NCI-H524 (cell line): ENCODE measurements at regions not wholly inside any gene's neighbourhood (a gene's known extent, or its start where the extent isn't known, plus 50 kb on each side); places are given as distances from the start of the nearest gene placed in this dataset.

Source experiments
- DNase-seq, 2 experiments: peaks; one replicate each; lab custom pipeline; 2025; lab: John Stamatoyannopoulos, UW

DNA sequence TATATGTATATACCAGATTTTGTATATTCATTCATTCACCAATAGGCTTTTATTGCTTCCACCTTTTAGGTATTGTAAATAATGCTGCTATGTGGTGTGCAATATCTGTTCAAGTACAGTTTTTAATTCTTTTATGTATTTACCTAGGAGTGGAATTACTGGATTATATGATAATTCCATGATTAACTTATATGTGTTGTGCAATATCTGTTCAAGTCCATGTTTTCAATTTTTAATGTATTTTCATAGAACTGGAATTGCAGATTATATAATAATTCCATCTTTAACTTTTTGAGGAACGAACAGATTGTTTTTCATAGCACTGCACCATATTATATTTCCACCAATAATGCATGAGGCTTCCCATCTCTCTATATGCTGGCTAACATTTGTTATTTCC is 50.6 kb upstream of the L3MBTL4 start:
- DNase-seq, result no peak

DNA sequence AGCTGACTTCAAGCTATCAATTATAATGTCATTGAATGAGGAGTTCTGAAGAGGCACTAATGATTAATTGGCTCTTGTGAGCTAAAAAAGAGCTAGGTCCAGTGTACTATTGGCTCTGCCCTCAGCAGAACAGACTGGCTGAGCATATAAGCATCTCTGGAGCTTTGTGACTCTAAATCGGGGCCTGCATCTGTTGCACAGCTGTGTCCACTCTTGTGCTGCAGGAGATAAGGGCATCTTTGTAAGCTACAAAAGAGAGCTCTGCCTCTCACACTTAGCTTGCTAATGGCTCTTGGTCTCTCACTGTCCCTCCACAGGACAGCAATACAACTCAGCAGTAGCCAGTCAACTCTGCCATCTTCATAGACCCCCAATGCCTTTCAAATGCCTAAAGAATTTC is 61.5 kb upstream of the L3MBTL4 start:
- DNase-seq, result peak; percentile 69 to 96

DNA sequence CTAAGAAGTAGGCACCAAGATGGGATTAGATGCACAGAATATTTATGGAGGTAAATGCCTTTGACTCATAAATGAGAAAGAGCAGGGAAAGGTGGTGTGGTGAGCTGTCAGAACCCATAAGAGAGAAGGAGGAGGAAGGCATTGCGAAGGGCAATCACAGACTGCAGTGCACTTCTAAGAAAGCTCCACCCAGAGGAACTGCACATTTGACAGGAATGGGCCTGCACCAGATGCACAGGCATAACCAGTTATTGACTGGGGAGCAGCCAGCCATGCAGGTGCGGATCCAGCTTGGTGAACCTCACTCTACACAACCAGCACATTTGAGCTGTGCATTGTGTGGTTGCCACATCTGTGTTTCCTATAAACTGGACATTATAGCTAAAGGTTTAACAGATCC is 62.2 kb upstream of the L3MBTL4 start:
- peak in 1 of 2 experiments; percentile 27 for DNase-seq

DNA sequence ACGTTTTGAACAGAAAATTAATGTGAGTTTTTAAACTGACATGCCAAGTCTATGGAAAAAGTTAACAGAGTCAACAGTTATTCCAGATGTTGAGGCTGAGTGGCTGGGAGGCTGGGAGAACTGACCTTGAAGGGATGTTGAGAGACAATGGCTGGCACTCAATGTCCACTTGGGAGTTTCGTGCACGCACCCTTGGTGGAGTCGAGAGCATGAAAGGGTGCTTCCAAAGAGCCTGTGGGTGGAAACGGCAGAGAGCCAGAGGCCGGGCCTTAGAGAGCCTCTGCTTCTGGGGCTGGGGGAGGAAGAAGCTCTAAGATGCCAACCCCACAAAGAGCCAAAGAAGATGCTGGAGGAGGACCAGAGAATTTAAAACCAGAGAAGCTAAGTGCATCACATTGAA is 63.4 kb upstream of the L3MBTL4 start:
- no peak for DNase-seq

DNA sequence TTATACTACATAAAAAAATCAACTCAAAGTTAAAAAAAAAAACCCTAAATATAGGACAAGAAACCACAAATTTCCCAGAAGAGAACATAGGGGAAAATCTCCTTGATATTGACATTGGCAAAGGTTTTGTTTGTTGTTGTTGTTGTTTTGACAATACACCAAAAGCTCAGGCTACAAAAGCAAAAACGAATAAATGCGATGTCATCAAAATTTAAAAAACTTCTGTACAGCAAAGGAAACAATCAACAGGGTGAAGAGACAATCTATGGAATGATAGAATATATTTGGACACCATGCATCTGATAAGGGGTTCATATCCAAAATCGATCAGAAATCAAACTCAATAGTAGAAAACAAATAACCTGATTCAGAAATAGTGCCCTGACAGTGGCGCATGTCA is 65.0 kb upstream of the L3MBTL4 start:
- DNase-seq, result no peak

DNA sequence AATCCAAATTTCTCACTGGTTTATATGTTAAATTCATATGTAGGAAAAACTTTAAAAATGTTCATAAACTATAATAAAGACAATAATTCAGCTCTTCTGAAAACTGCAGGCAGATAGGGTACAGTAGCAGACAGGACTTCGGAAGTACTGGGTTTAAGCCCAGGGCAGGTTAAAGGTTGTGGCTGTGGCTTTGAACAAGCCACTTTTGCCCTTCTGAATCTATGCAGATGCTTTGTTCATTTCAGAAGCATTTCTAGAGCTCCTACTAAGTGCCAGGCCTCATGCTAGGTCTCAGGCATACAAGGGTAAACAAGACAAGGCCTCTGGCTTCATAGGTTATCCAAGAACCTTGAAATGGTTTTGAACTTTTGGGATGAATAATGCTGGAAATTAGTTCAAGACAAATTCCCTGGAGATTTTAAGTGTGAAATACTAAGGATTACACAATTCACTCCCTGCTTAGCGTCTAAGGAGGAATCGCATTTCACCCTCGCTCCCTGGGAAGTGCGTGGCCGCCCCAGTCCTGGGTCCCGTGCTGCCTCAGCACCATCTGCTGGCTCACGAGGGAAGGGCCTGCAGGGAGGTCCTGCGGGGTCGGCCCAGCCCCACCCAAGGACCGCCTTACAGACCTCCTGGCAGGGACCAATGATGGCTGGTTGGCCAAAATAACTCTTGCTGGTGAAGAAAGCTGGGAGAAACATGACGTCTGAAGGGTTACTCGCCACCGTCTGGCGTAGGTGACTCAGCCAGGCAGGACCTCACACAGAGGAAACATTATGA is 67.7 kb upstream of the L3MBTL4 start:
- DNase-seq, result peak; percentile 77 to 80

DNA sequence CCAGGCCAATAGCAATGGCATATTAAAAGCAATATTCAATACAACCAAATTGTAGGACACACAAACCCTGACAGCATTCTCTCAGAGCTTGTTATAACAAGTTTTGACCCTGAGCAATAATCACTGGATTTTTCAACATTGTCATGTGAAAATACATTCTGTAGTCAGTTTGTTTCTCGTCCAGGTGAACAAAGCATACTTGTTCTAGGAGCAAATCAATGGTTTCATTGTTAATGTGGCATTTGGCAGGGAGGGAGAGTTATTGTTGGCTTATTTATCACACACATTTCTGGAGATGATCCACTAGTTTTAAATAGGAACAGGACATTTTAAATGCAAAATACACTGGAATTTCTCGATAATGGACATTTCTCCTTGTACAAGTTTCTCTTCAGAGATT is 69.9 kb upstream of the L3MBTL4 start:
- DNase-seq, result no peak

DNA sequence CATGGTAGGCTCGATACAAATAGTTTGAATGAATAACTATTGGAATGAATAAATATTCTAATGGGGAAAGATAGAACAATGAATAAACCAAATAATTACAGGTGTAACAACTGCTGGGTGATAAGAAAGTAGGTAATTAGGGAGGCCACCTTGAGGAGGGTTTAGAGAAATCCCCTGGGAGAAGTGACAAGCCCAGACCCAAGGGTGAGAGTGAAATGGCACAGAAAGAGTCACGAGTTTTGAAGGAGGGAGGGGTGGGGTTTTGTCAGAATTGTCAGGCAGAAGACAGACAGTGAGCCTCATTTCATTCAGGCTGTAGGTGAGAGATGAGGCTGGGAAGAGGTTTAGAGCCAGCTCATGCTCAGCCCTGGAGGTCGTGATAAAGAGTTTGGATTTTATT is 71.6 kb upstream of the L3MBTL4 start:
- DNase-seq, result no peak

DNA sequence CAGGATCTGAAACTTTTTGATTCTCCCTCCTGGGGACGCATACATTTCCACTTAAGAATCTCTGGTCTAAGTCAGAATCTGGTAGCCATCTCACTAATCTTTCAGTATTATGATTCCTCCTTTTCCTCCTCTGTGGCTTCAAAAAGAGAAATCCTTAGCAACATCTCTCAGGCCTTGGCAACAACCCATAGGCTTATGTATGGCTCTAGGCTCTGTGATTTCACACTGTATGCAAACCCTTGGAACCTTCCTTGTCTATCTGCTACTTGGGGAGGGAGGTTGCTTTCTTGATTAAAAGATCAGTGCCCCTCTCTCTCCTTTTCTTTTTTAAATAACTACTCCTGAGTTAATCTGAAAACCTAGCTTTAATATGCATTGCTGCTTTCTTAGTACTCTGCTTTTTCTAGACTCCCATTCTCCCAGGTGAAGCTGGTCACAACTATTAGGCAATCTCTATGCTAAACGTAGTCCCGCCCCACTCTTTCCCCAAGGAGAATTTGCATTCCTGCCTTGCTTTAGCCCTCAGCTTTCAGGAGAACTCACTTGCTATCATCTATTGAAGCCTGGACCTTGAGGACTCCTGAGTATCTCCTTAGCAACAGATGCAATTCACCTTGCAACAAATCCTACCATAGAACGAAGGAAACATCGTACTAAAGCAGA is 72.2 kb upstream of the L3MBTL4 start:
- no peak for DNase-seq

DNA sequence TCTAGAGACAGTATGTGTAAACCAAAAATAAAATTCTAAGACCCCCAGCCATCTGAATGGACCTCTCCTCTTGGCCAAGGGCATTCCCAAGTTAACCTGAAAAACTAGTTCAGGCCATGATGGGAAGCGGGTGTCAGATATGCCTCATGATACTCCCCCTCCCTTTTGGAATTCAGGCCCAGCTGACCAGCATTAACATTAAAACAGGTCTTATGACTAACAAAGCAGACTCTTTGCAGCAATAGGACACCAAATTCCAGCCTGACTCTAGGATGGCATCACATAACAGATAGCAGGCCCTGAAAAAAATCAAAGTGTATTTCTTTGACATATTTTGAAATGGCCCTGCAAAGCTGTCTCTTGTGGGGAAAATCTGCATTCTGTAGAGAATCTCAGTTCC is 73.3 kb upstream of the L3MBTL4 start:
- DNase-seq, result no peak

DNA sequence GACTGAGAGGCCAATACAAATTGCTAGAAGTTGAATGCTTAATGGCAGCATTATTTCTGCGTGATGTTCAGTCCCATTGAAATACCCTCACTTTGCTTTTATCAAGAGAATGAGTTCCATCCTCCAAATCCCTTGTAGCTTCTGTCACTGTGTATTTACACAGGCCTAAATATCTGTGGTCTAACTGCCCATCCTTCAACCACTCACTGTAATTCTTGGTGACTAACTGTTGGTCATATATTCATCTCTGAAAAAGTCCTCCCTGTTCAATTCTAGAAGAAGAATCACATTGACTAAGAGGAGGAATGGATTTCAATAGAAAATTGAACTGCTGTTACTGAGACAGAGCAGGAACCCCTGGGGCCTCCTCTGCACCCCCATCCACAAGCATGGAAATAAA is 74.2 kb upstream of the L3MBTL4 start:
- no peak for DNase-seq

DNA sequence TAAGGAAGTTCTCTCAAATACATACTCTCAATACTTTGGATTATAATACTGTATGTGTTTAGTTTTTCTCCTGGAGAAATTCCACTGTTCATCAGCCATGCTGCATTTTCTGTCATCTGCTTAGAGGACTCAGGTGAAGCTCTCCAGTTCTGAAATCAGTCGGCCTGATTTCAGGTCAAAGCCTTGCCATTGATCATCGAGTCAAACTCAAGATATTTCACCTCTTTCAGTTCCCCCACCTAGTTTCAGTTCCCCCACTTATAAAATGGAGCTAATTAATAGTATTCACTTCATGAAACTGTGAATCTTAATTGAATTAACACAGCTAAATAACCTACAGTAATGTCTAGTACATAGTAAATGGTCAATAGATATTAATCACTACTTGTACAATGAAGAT is 75.3 kb upstream of the L3MBTL4 start:
- no peak for DNase-seq

DNA sequence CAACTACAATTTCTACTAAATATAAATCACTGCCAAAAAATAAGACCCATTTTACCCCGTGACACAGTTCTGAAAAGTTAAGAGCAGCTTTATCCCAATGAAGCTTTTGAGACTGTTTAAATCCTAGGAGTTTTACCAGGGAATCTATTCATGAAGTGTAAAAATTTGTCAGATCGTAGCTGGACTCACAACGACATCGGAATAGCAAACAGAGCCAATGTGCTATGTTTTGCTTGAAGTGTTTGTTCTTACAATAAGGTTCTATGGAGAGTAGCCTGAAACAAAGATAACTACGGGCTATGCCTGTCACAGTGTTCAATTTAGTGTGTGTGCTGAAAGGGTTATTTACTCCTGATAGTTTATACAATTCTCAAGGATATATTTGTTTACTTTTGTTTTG is 78.5 kb upstream of the L3MBTL4 start:
- no peak for DNase-seq

DNA sequence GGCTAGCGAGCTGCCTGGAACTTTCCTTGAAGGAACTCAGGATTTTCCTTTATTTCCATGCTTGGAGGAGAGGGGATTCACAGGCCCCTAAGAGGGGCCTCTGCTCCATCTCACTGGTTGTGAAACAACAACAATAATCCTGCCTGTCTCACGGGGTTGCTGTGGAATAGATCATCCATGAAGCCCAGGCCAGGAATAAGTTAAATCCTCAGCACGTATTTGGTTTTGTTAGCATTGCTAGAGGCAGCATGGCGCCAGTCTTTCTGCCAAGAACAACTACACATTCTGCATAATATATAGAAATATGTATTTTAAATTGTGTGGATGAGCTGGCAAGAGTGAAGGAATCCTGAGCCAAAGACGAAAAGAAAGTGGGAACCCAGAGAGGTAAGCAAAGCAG is 80.8 kb upstream of the L3MBTL4 start:
- DNase-seq, result no peak

DNA sequence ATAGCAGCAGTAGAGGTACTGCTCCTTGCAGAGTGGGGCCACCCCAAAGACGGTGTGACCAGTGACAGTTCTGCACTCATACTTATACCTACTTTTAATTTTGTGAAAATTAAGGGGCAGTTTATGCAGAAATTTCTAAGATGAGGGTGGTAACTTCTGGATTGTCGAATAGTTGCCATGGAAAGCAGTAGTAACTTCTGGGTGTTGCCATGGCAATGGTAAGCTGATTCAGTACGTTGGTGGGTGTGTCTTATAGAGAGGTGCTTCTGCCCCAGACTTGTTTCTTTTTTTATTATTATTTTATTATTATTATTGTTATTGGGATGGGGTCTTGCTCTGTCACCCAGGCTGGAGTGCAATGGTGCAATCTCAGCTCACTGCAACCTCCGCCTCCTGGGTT is 82.8 kb upstream of the L3MBTL4 start:
- DNase-seq, result no peak

DNA sequence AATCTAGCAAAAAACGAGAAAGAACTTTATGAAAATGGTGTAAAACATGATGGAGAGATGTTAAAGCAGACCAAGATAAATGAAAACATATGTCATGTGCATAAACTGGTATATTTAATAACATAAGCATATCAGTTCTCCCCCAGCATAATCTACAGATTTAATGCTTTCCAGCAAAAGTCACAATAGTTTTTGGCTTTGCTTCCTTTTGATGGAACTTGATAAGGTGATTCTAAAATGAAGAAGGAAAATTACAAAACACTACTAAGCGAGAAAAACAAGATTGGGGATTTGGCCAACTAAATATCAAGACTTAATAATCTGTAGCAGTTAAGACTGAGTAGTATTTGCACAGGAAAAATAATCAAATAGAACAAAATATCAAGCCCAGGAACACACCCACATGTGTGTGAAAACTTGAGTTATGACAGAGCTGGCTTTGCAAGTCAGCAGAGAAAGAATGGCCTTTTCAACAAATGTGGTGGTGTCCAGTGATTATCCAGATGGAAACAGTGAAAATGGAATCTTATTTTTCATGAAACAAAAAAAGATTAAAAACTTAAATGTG is 83.7 kb upstream of the L3MBTL4 start:
- DNase-seq, result no peak

DNA sequence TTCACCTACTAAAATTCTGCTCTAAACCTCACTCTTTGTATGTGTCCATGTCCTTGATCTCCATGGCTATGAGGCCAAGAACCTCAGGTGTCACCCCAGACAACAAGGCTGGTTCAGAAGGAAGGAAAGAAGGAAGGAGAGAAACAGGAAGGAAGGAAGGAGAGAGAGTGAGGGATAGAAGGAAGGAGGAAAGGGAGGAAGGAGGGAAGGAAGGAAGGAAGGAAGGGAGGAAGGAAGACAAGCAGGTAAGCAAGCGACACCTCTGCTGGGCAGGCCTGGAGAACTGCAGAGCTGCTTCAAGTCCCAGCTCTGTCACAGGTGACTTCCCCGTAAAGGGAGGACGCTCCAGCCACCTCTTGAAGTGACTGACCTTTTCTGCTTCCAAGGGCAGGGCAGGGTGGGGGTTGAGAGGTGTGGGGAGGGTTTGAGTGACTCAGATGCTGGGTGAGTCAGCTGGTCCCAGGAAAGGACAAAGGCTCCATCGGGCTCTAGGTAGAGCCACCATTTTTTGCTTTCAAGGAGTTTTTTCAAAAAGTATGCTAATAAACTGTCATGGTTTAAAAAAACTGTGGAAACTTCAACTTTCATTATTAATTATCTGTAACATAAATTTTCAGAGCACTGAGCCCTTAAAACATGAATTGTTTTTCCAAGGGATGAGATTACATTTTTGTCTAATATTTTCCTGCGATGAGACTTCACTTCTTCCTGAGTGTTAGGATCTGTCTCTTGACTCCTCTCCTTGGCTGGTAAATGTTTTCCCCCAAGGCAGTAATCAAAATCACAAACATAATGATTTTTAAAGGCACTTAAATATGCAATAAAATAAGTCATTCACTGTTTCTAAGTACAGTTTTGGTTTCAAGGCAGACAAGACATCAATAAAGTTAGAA is 90.1 kb upstream of the L3MBTL4 start:
- DNase-seq, result no peak

DNA sequence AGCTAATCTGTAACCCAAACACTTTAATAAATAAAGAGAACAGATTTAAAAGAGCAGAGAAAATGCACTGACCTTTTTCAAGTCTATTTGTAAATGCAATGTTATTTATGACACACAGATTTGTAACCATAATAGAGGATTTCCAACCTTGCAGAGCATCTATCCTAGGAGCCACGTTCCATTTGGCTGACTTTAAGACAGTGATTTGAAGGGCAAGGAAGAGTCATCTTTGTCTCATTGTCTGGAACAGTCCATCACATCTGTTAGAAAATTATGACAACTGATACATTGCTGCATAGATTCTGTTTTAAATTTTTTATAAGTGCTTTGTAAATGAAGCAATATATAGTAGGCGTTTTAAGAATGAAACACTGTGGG is 90.8 kb upstream of the L3MBTL4 start:
- no peak for DNase-seq

DNA sequence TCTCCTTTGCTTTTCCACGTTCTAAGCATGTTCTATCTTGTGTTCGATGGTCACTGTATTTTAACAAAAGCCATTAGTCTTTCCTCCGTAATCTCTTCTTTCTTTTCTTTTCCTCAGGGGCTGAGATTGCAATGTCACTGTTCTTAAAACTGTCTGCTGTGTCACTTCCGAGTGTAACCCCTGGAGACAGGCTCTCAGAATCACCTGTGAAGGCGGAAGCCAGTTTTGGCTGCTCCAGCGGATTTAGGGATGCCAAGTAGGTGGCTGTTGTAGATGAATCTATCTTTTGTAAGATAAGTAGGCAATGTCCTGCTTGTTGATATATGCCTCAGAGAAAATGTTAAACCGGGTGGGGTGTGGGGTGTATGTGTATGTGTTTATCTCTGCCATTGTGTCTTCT is 94.7 kb upstream of the L3MBTL4 start:
- no peak for DNase-seq

DNA sequence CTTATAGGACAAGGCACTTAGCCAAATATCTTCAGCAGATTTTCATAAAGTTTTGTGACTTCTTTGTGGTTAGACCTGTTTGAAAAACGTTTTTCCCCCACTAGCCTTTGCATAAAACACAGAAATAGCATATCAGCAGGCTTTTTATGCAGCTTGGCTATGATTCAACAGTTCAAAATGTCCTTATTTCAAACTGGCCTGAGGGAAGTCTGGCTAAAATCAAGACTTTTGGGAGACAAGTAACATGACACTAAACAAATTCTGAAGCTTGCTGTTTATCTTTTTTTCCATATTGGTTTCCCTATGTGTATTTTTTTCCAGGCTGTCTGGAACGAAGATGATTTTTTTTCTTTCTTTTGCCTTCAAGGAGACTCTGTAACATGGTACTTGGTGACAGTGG is 95.1 kb upstream of the L3MBTL4 start:
- DNase-seq, result no peak

DNA sequence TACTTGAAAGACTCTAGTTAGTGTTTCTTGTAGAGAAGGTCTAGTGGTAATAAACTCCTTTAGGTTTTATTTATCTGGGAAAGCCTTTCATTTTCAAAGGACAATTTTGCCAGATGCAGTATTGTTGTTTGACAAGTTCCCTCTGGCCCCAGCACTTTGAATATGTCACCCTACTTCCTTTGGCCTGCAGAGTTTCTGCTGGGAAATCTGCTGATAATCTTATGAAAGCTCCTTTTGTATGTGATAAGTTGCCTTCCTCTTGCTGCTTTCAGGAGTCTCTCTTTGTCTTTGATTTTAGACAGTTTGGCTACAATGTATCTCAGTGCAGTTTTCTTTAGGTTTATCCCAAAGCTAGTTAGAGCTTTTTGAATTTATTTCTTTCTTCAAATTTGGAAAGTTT is 106.2 kb upstream of the L3MBTL4 start:
- DNase-seq, result no peak

DNA sequence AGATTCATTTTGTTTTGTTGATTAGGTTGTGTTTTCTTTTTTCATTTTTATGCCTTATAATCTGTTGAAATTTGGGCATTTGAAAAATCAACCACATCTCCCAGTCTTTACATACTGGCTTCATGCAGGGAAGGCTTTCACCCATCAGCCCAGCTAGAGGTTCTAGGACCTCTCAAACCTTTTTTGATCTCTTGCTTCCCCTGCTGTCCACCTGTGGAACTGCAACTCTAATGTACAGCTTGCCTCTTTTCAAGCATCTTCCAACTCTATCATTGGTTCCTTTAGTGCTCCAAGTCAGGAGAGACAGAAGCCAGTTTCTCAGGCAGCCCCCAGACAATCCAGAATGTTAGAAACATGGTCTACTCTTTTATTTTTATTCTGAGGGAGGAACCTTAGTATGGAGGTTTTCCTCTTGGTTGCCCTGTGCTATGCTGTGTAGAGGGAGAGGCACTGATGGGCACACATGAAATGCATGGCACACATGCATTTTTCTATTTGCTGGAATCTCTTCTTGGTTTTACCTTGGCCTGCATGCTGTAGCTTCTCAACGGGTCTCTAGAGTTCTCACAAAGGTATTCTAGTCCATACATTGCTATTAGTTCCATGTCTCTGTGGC is 107.2 kb upstream of the L3MBTL4 start:
- DNase-seq, result peak; percentile 48 to 55
